ENCODE measurements at regions not wholly inside any gene's neighbourhood (a gene's known extent, or its start where the extent isn't known, plus 50 kb on each side); places are given as distances from the start of the nearest gene placed in this dataset.
"Not testable (repeated sequence)": the region's sequence is repeated elsewhere in the genome, so short reads cannot be mapped to it uniquely, and the experiment has no call there.

DNA sequence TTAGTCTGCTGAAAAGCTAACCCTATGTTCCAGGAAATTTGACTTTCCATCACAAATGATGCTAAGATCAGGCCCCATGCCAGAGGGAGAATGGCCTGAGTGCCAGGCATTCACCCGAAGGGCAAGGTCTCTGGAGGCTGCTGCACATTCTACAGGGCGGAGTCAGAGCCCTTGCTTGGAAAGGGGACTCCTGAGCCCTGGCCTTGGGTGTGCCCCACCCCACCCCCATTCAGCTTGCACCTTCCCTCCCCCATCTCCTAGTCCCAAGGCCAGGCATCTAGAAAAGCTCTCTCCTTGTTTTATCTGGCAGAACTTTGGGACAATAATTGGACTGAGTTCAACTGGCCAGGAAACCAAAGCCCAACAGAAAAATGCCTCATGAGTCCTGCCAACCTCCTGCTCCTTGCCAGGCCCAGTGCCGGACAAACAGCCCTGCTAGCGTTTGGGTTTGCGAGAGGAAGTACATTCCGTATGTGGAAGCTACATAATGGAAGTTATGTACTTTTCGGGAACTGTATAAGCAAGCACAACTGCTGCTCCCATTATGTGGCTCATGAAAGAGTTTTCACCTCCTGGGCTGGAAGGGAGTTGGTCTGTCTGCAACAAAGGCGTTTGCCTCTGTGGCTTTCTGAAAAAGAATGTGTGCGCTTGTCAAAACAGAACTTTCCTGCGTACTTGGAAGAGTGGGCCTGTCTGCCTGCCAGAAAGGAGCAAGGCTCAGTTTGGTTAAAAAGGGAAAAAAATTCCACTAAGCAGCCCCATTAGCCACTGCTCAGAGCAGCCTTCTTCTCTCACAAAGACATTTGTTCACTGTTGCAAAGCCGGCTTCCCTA, 321.5 kb upstream of the CTNNB1 start:
- DNase-seq (ENCODE audit: low spot score) (peak; percentile 78), ATAC-seq (peak; percentile 94)

DNA sequence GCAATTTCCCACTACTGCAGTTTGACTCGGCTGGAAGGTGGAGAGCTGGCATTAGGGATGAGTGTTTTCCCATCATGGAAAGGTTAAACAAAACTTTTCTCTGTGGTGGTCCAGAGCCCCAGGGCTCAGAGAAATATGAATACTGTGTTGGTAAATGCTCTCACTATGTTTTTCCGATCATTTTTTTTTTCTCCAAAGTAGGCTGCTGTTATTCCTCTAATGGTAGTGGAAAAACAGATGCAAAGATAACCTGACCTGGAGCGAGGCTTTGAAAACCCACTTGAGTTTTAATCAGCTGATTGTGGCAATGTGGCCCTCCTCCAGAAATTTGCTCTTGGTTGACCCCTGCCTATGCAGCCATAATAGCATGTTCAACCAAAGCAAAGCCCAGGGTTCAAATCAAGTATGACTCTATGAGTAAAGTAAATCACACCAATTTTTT, 320.8 kb upstream of the CTNNB1 start:
- DNase-seq (ENCODE audit: low spot score) (no peak), ATAC-seq (no peak)

DNA sequence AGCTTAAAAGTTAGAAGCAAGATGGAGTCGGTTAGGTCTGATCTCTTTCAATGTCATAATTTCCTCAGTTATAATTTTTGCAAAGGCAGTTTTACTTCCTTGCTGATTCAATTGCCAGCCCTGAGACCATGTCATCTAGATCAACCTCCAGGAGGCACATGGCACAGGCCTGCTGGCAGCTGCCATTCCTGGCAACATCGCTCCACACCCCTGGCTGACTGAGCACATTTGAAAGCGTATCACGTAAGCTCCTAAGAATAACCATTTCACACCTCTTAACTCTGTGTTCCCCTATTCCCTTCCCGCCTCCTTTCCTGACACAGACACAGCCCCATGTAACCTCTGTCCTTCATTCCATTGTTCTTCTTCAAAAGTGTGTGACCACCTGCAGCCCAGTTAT, 313.9 kb upstream of the CTNNB1 start:
- ATAC-seq (no peak), DNase-seq (ENCODE audit: low spot score) (no peak)

DNA sequence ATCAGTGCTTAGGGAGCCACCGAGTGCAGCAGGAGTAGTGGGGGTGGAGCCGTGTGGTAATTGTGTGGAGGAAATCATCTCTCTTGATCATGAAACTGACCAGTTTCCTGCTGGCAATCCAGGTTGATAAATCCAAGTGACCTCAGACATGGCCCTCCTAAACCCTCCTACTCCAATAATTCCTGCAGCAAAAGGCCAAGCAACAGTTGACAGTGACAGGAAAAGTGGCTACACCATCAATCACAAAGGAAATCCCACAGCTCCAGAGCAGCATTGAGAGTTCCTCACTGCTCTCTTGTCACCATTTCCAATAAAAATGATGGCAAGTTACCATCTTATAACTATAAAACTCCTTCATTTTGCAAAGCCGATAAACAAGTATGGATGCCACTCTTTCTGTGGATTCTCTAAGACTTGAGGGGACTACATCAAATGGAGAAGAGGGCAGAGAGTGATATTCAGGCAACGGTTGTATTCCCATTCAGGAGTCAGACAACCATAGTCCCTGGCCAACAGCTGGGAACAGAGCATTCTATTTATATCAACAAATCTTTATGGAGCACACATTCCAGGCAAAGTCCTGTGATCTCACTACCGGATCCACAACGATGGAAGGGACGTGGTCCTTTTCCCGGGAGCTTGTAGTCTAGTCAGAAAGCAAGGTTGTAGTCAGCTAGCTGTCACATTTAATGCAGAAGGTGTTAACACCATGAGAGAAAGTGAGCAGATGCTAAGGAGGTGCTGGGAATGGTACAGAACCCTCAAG, 312.5 kb upstream of the CTNNB1 start:
- ATAC-seq: no peak

DNA sequence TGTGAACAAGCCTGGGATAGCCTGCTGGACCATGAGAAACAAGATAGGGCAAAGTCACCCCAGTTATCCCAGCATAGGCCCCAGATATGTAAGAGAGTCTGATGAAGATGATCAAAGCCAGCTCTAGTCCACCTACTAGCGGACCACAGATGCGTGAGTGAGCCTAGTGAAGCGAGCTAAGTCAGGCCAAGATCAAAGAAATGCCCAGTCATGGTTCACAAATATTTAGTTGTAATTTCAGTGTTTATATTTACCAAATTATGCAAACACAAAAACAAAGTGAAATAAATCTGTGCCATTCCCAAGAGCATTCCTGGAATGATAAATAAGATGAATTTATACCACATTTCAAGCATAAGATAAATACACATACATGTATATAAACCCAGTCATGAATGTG, 308.1 kb upstream of the CTNNB1 start:
- DNase-seq (ENCODE audit: low spot score): no peak
- no peak for ATAC-seq

More for the DNA sequence above, 312.5 kb upstream of the CTNNB1 start:
- no peak for DNase-seq (ENCODE audit: low spot score)

DNA sequence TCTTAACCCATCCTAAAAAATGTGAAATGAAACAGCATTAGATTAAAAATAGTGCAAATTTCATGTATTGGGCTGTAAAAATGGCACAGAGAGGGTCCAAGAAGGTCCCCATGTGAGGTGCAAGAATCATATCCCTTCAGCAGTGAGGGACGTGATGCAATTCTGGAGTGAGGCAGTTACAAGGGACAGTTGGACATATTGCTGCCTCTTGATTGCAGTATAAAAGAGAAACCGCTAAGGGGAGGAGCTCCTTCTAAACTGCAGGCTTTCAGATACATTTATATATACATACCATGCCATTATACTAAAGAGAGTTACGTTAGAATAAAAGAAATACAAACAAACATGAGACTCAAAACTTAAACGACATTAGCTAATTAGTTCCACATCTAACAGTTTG, 304.2 kb upstream of the CTNNB1 start:
- ATAC-seq (no peak), DNase-seq (ENCODE audit: low spot score) (no peak)

DNA sequence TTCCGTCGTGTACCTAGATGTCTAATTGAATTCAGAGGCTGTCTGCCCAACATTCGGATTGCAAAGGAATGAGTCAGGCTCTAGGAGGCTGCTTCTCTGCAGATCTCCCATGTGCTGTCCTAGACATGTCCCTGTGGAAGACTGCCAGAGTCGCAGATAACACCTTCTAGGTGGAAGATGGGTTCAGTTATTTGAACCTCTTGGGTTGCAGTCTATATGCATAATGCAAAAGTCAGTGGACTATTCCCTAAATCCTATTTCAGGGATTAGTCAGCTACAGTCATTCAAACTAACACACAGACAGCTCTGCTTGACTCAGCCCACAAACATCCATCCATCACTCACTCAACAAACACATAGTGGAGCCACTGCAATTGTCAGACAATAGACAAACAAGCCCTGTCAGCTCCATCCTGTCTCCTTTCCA, 300.0 kb upstream of the CTNNB1 start:
- ATAC-seq (no peak), DNase-seq (ENCODE audit: low spot score) (no peak)

DNA sequence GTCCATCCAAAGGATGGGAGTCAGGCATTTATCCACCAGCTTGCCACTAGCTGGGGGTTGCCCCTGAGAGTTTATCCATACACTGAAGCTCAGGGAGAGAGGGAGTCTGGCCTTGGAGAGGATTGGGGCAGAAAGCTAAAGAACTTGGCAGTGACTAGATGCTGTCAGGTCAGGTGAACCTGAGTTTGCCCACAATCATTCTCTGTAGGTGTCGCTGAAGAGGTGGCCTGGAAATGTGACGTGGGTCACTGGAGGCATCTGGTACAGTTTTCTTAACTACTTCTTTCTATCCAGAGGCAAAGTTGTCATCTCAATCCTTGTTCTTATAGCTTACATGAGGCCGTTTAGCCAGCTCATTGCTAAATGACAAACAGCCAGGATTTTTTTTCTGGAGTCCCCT, 298.0 kb upstream of the CTNNB1 start:
- DNase-seq (ENCODE audit: low spot score): no peak
- ATAC-seq: peak; percentile 38

DNA sequence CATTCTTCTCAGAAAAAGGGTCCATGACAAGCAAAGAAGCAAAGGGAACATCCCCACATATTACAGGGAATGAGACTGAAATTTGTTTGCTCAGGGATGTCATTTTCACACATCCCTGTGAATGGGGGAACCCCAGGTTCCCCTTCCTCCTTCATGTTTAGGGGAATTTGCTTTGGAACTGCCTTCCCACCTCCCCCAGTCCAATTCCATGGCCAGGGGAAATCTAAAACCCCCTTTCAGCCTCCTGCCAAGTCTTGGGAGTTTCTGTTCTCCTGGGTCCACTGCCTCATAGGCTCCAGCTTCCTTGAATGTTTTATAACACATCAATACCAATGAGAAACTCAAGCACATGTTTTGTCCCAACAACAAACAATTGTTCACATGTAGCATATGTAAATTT, 297.5 kb upstream of the CTNNB1 start:
- no peak for ATAC-seq
- DNase-seq (ENCODE audit: low spot score): no peak

DNA sequence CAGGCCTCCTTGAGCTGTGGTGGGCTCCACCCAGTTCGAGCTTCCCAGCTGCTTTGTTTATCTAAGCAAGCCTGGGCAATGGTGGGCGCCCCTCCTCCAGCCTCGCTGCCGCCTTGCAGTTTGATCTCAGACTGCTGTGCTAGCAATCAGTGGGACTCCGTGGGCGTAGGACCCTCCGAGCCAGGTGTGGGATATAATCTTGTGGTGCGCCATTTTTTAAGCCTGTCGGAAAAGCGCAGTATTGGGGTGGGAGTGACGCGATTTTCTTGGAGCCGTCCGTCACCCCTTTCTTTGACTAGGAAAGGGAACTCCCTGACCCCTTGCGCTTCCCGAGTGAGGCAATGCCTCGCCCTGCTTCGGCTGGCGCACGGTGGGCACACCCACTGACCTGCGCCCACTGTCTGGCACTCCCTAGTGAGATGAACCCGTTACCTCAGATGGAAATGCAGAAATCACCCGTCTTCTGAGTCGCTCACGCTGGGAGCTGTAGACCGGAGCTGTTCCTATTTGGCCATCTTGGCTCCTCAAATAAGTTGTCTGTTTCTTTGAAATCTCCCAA, 291.3 kb upstream of the CTNNB1 start:
- not testable (repeated sequence) for DNase-seq (ENCODE audit: low spot score); ATAC-seq

DNA sequence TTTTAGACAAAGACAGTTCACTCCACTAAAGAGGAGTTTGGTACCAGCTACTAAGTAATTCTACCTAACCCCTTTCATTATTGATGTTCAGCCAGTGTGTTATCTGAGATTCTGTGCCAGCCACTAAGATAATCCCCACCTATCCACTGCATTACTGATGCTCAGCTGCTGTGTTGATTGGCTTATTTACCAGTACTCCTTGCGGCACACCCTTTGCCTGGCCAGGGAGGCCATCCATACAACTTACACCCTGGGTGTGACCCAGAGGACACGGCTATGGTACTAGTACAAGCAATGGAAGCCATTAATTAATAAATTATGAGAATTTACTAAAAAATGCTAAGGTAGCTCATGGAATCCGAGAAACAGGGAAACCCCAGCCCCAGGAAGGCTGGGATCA, 290.7 kb upstream of the CTNNB1 start:
- ATAC-seq (no peak), DNase-seq (ENCODE audit: low spot score) (no peak)

DNA sequence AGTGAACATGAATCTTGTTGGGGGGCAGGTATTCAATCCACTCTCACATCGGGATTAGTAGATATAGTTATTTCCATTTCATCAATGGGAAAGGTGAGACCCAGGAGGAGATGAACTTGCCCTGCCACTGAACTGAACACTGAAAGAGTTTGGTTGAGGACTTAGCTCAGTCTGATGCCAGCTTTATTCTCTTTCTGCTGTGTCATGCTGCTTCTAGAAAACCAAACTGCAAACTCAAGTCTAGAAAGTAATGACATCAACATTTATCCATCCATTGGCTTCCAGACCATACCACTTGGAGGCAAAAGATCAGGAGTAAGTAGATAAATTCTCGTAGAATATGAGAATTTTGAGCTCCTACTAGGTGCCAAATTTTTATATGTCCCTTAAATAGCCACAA, 288.0 kb upstream of the CTNNB1 start:
- DNase-seq (ENCODE audit: low spot score): no peak

DNA sequence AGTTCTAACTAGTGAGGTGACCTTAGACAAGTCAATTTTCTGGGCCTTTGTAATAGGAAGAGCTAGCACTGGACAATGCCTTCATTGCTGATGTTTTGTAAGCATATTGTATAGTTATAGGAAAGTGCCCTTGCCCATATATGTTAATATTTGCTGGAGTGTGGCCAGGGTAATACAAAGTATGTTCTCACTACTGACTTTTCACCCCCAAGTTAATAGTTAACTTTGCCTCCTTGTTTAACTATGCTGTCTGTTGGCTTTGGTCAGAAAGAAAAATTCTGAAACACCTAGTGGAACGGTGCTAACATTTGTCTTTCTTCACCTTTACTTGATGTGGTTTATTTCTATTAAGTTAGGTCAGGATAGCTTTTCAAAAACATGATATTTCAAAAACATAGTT, 287.4 kb upstream of the CTNNB1 start:
- DNase-seq (ENCODE audit: low spot score) (no peak), ATAC-seq (peak; percentile 81)

More for the DNA sequence above, 288.0 kb upstream of the CTNNB1 start:
- ATAC-seq: peak; percentile 37

DNA sequence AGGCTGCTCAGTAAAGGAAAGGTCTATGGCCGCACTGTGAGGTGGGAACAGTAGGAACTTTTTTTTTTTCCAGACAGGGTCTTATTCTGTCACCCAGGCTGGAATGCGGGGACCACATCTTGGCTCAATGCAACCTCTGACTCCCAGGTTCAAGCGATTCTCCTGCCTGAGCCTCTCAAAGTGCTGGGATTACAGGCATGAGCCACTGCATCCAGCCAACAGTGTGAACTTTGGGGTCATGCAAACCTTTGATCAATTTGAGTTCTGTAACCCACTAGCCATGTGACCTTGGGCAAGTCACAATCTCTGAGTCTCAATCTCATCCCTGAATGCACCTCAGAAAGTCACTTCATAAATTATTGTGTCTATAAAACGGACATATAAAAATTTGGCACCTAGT, 286.8 kb upstream of the CTNNB1 start:
- ATAC-seq: peak; percentile 53
- DNase-seq (ENCODE audit: low spot score): no peak

DNA sequence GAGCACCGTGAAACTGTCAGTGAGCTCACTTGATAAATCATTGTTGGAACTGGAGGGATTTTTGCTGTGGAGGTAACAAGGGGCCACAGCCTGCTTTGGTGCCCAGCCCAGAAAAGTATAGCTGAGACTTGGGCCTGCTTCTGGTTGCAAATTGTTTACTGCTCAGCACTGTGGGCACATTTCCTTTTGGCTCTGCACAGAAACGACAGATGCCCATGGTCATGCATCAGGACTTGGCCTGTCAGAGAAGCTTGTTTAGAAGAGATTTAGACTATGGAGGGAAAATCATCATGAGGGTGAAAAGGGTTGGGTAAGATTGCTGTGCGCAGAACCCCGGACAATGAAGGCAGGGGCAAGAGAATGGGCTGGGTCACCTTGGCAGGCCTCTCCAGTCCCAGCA, 286.1 kb upstream of the CTNNB1 start:
- DNase-seq (ENCODE audit: low spot score) (no peak), ATAC-seq (no peak)

DNA sequence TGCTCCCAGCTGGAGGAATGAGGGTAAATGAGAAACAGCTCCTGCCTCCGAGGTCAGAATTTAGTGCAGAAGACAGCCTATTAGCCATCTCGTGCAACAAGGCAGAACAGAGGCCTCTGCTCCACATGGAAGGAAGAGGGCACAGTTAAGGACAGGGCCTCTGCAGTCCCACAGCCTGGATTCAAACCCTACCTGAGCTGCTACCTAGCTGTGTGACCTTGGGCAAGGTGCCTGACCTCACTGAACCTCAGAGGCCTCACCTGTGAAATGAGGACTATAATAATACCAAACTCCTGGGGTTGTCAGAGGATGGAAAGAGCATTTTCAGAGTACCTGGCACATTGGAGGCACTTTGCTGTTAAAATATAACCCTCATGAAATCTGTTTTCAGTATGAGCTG, 285.7 kb upstream of the CTNNB1 start:
- DNase-seq (ENCODE audit: low spot score): no peak
- peak; percentile 27 for ATAC-seq

DNA sequence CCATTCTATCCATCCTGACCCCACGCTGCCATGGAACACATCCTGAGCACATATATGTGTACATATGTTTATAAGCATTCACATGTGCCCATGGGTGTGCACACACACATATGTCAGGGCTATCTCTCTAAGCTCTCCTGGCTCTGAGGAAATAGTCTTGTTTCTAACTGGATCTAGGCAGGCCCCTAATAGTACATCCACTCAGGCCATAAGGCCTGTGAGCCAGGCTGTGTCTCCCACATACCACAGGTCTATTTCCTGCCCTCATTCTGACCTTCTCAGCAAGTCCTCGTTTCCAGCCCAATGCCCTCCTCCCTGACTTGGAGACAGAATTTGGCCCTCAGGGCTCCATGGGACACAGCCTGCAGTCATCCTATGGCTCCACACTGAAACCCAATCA, 284.8 kb upstream of the CTNNB1 start:
- no peak for DNase-seq (ENCODE audit: low spot score)
- no peak for ATAC-seq

DNA sequence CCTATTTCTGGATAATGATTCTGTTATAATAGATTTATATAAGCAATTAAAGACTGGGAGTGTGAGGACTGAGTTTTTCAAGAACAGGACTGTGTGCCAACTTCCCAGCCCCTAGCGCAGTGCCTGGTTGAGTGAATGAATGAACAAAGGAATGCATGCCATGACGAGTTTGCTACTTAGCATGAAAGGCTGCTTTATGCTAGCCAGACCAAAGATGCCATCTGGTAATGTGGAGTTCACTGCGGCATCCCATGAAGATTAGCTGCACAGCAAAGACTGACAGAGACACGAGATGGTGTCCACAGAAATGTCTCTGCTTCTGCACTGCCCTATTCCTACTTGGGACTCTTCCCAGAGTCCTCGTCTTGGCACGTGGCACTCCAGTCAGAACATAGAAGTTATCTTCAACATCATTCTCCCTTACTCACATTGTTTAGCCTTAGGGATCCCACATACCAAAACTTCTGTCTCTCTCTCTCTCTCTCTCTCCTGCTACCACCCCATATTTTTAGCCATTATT, 283.9 kb upstream of the CTNNB1 start:
- DNase-seq (ENCODE audit: low spot score): no peak
- ATAC-seq: no peak

DNA sequence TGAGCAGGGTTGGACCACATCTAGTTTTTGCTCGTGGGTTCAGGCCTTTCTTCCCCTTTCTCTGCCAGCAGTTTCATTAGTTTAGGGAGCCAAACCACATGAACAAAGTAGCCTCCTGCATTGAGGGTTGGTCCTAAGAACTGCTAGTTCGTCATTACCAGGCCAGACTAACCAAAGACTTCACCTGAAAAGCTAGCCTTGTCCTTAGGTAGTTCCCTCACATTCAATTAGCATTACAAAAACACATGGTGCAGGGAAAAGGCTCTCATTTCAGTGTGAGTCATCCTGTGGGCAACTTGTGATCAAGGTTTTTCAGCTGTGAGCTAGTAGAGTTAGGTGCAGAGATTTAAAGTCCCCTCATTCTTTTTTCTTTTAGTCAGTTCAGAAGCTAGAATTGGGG, 279.3 kb upstream of the CTNNB1 start:
- DNase-seq (ENCODE audit: low spot score): no peak
- no peak for ATAC-seq

DNA sequence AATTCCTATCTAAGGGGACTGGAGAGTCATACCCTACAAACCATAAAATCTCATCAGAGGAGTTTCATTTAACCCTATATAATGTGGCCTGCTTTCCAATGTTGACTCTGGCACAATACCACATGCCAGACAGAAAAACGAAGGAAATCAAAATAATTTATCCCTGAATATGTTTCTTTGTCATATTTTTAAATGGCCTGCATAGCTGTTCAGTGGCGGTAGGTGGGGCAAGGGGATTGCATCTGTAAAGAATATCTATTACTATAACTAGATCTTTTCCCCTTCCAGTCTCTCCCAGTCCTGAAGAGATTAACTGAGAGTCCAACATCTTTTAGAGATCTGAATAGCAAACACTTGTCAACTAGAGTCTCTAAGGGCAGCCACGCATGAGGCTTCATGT, 278.1 kb upstream of the CTNNB1 start:
- DNase-seq (ENCODE audit: low spot score) (no peak), ATAC-seq (no peak)

DNA sequence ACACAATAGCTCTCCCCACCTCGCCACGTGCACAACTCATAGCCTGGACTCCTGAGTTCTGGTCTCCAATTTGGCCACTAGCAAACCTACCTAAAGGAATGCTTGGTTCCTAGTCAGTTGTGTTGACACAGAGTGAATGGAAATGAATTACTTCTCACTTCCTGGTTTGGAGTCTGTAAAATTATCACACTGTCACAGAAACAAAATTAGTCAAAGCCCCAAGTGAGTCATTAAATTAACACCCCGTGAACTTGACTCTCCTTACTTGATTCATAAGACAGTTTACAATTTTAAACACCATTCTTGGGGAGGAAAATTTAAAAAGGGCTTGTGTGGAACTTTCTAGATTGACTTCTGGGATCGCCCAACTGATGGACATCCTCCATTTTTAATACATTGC, 276.2 kb upstream of the CTNNB1 start:
- DNase-seq (ENCODE audit: low spot score) (no peak), ATAC-seq (no peak)

DNA sequence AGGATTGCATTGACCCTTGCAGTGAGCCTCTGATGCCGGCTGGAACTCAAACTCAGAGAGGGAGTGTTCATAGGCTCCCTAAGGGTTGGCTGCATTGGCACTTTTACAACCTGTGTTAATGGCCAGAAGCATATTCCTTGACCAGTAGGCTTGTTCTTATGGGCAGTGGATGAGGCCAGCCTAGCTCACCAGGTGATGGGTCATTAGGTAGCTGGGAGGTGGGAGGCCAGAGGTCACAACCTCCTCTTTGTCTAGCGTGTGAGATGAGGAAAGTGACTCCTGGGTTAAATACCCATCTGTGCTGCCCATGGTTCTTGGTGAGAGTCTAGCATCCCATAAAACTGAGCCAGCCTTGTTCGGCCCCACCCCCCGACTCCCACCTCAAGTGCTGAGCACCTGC, 275.7 kb upstream of the CTNNB1 start:
- no peak for ATAC-seq
- no peak for DNase-seq (ENCODE audit: low spot score)
